Cerebellar cortex (tissue), 1 donor: ENCODE measurements at regions not wholly inside any gene's neighbourhood (a gene's known extent, or its start where the extent isn't known, plus 50 kb on each side); places are given as distances from the start of the nearest gene placed in this dataset.
"Not testable (repeated sequence)": the region's sequence is repeated elsewhere in the genome, so short reads cannot be mapped to it uniquely, and the experiment has no call there.

Source experiments
- DNase-seq: peaks from one replicate; pipeline ENCODE4 v3.0.0-alpha.2; 2015; ENCODE audit warnings: low spot score

GRCh38 chr5:13218518-13218917 lies 726.0 kb downstream of the DNAH5 start:
- DNase-seq = no peak

- no peak for DNase-seq
These were observed 726.9 kb downstream of the DNAH5 start for GRCh38 chr5:13217636-13218035.

- DNase-seq = no peak
These were observed 728.7 kb downstream of the DNAH5 start for GRCh38 chr5:13215806-13216205.

GRCh38 chr5:13215370-13215769 lies 729.1 kb downstream of the DNAH5 start:
- DNase-seq = no peak

- DNase-seq = no peak
These were observed 730.3 kb downstream of the DNAH5 start for GRCh38 chr5:13214182-13214581.

- DNase-seq = no peak
These were observed 731.6 kb downstream of the DNAH5 start for GRCh38 chr5:13212886-13213285.

- no peak for DNase-seq
These were observed 733.4 kb downstream of the DNAH5 start for GRCh38 chr5:13211064-13211463.

- DNase-seq = no peak
These were observed 737.4 kb downstream of the DNAH5 start for GRCh38 chr5:13207112-13207511.

GRCh38 chr5:13201022-13201421 lies 743.5 kb downstream of the DNAH5 start:
- no peak for DNase-seq

GRCh38 chr5:13198226-13198625 lies 746.3 kb downstream of the DNAH5 start:
- not testable (repeated sequence) for DNase-seq

- no peak for DNase-seq
These were observed 755.0 kb downstream of the DNAH5 start for GRCh38 chr5:13189532-13189931.

- no peak for DNase-seq
These were observed 756.1 kb downstream of the DNAH5 start for GRCh38 chr5:13188371-13188770.

GRCh38 chr5:13187186-13187585 lies 757.3 kb downstream of the DNAH5 start:
- DNase-seq = no peak

GRCh38 chr5:13186177-13186576 lies 758.3 kb downstream of the DNAH5 start:
- DNase-seq = no peak

- no peak for DNase-seq
These were observed 764.9 kb downstream of the DNAH5 start for GRCh38 chr5:13179407-13180087.

GRCh38 chr5:13143630-13144029 lies 800.9 kb downstream of the DNAH5 start:
- no peak for DNase-seq

GRCh38 chr5:13143214-13143613 lies 801.3 kb downstream of the DNAH5 start:
- DNase-seq = no peak

- DNase-seq = no peak
These were observed 810.5 kb downstream of the DNAH5 start for GRCh38 chr5:13133951-13134350.

GRCh38 chr5:13115476-13115875 lies 829.0 kb downstream of the DNAH5 start:
- no peak for DNase-seq

- DNase-seq = no peak
These were observed 836.2 kb downstream of the DNAH5 start for GRCh38 chr5:13108265-13108664.

- DNase-seq = no peak
These were observed 837.0 kb downstream of the DNAH5 start for GRCh38 chr5:13107537-13107936.

- no peak for DNase-seq
These were observed 863.4 kb downstream of the DNAH5 start for GRCh38 chr5:13081116-13081515.

GRCh38 chr5:13072936-13073335 lies 871.6 kb downstream of the DNAH5 start:
- not testable (repeated sequence) for DNase-seq

GRCh38 chr5:13063088-13063487 lies 881.4 kb downstream of the DNAH5 start:
- DNase-seq = no peak
